Keratinocyte (primary cell): ENCODE measurements at regions not wholly inside any gene's neighbourhood (a gene's known extent, or its start where the extent isn't known, plus 50 kb on each side); places are given as distances from the start of the nearest gene placed in this dataset.

Source experiments
- DNase-seq: peaks from one replicate; pipeline ENCODE4 v3.0.0-alpha.2; 2011; ENCODE audit warnings: low read depth, missing footprints, low spot score
- FAIRE-seq: peaks from 2 replicates; lab custom pipeline; 2011; peaks lifted over from hg19 to GRCh38; lab: Jason Lieb, UNC
- H2AFZ ChIP-seq: 2 replicates; pipeline ENCODE4 v1.6.0; 2012; ENCODE audit warnings: low read length, control low read depth, inconsistent platforms; ENCODE audit not compliant: control insufficient read depth
- H3K27ac ChIP-seq: 2 replicates; pipeline ENCODE4 v1.5.1; 2011; ENCODE audit warnings: low read length; ENCODE audit not compliant: control insufficient read depth, insufficient read depth
- H3K27me3 ChIP-seq: 3 replicates; pipeline ENCODE4 v1.6.0; 2011; ENCODE audit warnings: low read length; ENCODE audit not compliant: control insufficient read depth, insufficient read depth; ENCODE audit errors: extremely low read depth
- H3K36me3 ChIP-seq, 2 experiments: 2 replicates in 1 of 2; 3 replicates in 1 of 2; pipeline ENCODE4 v1.5.1; 2011; ENCODE audit warnings: low read length in 2 of 2, mild to moderate bottlenecking in 1 of 2; ENCODE audit not compliant: control insufficient read depth in 2 of 2, insufficient read depth in 2 of 2; ENCODE audit errors: extremely low read depth in 1 of 2
- H3K4me1 ChIP-seq: 3 replicates; pipeline ENCODE4 v1.5.1; 2011; ENCODE audit warnings: low read length; ENCODE audit not compliant: control insufficient read depth, insufficient read depth; ENCODE audit errors: extremely low read depth
- H3K4me2 ChIP-seq: 3 replicates; pipeline ENCODE4 v1.6.0; 2011; ENCODE audit warnings: low read depth, low read length; ENCODE audit not compliant: control insufficient read depth, insufficient read depth; ENCODE audit errors: extremely low read depth
- H3K4me3 ChIP-seq, 3 experiments: fragments of 200-600 bp in 1 of 3; sonication (generic) in 1 of 3; 2 replicates in 2 of 3; 3 replicates in 1 of 3; pipeline ENCODE4 v1.5.1; 2011 to 2016; ENCODE audit warnings: low read length in 3 of 3, mild to moderate bottlenecking in 3 of 3, control low read depth in 2 of 3, inconsistent platforms in 1 of 3, low read depth in 1 of 3, mixed read lengths in 1 of 3, mixed run types in 1 of 3, moderate library complexity in 1 of 3; ENCODE audit not compliant: control insufficient read depth in 2 of 3, insufficient read depth in 2 of 3; ENCODE audit errors: extremely low read depth in 1 of 3
- H3K79me2 ChIP-seq: 2 replicates; pipeline ENCODE4 v1.6.0; 2012; ENCODE audit warnings: low read length; ENCODE audit not compliant: control insufficient read depth, insufficient read depth
- H3K9ac ChIP-seq: 3 replicates; pipeline ENCODE4 v1.6.0; 2011; ENCODE audit warnings: low read length; ENCODE audit not compliant: control insufficient read depth, insufficient read depth; ENCODE audit errors: extremely low read depth
- H3K9me1 ChIP-seq: 3 replicates; pipeline ENCODE4 v1.6.0; 2011; ENCODE audit warnings: low read length; ENCODE audit not compliant: control insufficient read depth, insufficient read depth; ENCODE audit errors: extremely low read depth
- H3K9me3 ChIP-seq: 2 replicates; pipeline ENCODE4 v1.5.1; 2012; ENCODE audit warnings: low read depth, low read length; ENCODE audit not compliant: control insufficient read depth
- H4K20me1 ChIP-seq: 3 replicates; pipeline ENCODE4 v1.6.0; 2011; ENCODE audit warnings: low read length; ENCODE audit not compliant: control insufficient read depth, insufficient read depth; ENCODE audit errors: extremely low read depth
- EZH2 ChIP-seq: IDR thresholded peaks from one replicate; pipeline ENCODE4 v1.6.1; 2012; ENCODE audit warnings: inconsistent platforms, mild to moderate bottlenecking, low read length, moderate library complexity
- dilution Hi-C: fragments of 300-500 bp; cut with MboI; formaldehyde crosslinking; loops from one replicate; pipeline ENCODE4 v1.7.0; 2020; ENCODE audit warnings: low sequenced_read_pairs; ENCODE audit not compliant: extremely low pct_ligation_motif_present
- TF ChIP-seq, protein P1 (sequence below), 3 experiments: IDR thresholded peaks in 1 of 3; conservative IDR thresholded peaks in 1 of 3; optimal IDR thresholded peaks in 1 of 3; 2 replicates in 2 of 3; 3 replicates in 1 of 3; pipeline versions ENCODE3 to v1.5.1; 2011; ENCODE audit warnings: low read length in 3 of 3, mild to moderate bottlenecking in 3 of 3, moderate library complexity in 2 of 3, control low read depth in 1 of 3, inconsistent platforms in 1 of 3; ENCODE audit not compliant: insufficient read depth in 2 of 3; ENCODE audit errors: extremely low read depth in 1 of 3

DNA sequence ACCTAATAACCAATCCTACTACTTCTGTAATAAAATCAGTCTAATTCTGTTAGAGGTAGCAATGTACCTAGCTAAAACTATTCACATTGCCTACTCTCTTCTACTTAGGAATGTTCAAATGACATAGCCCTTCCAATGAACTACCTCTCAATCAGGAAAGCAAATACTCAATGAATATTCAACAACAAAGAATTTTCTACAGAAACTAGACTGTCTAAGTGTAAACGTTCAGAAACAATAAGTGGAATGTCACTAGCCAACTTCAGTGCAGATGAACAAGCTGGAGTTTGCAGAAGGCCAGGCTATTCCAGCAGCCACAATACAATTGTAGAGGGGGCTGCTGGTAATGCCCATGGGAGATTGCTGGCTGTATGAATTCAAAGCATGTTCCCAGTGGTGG, 743.2 kb upstream of the CDH10 start:
- H3K4me2 ChIP-seq = no peak overlapping the region
- DNase-seq (no peak), FAIRE-seq (no peak)
- TF ChIP-seq, protein P1, sequence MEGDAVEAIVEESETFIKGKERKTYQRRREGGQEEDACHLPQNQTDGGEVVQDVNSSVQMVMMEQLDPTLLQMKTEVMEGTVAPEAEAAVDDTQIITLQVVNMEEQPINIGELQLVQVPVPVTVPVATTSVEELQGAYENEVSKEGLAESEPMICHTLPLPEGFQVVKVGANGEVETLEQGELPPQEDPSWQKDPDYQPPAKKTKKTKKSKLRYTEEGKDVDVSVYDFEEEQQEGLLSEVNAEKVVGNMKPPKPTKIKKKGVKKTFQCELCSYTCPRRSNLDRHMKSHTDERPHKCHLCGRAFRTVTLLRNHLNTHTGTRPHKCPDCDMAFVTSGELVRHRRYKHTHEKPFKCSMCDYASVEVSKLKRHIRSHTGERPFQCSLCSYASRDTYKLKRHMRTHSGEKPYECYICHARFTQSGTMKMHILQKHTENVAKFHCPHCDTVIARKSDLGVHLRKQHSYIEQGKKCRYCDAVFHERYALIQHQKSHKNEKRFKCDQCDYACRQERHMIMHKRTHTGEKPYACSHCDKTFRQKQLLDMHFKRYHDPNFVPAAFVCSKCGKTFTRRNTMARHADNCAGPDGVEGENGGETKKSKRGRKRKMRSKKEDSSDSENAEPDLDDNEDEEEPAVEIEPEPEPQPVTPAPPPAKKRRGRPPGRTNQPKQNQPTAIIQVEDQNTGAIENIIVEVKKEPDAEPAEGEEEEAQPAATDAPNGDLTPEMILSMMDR (optimal IDR thresholded peaks at IDR 0.05 in 1 of 3, IDR thresholded peaks at IDR 0.05 in 1 of 3, conservative IDR thresholded peaks at IDR 0.05 in 1 of 3; ENCODE audit: extremely low read depth in 1 of 3, insufficient read depth in 2 of 3, low read length in 3 of 3) = no peak
- no peak for TF ChIP-seq EZH2
- dilution Hi-C loops = no loop called here
- no peaks in the 10 kb centered on the region for H4K20me1 ChIP-seq
- H3K9ac ChIP-seq = no peak overlapping the region
- H3K9me1 ChIP-seq = no peaks in the 10 kb centered on the region
- H3K79me2 ChIP-seq = no peaks in the 10 kb centered on the region
- peaks cover 2% of the 10 kb centered on the region for H3K9me3 ChIP-seq
- no peak overlapping the region for H3K27ac ChIP-seq
- H3K4me1 ChIP-seq = no peaks in the 10 kb centered on the region
- H2AFZ ChIP-seq = no peak overlapping the region
- no peaks in the 10 kb centered on the region for H3K27me3 ChIP-seq
- H3K36me3 ChIP-seq = no peaks in the 10 kb centered on the region
- no peak overlapping the region for H3K4me3 ChIP-seq

DNA sequence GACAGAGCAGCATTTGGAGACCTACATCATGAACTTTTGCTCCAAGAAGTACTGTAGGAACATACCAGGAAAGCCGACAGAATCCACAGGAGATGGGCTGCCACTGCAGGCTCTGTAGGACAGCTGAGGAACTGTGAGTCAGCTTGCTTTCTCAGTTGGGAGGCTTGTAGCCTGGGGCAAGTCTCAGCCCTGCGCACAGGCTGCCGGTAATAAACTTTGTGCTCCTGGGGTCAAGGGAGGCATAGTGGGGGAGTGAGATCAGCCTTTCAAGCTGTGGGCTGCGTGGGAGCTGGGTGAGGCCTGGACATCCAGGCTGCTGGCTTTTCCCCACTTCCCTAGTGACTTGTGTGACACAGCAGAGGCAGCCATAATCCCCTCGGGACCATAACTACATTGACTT, 718.0 kb upstream of the CDH10 start:
- no peaks in the 10 kb centered on the region for H3K4me1 ChIP-seq
- H2AFZ ChIP-seq = no peak overlapping the region
- no peaks in the 10 kb centered on the region for H3K79me2 ChIP-seq
- no peaks in the 10 kb centered on the region for H3K36me3 ChIP-seq
- no peak overlapping the region for H3K9ac ChIP-seq
- H3K27ac ChIP-seq = no peak overlapping the region
- H4K20me1 ChIP-seq = no peaks in the 10 kb centered on the region
- no peaks in the 10 kb centered on the region for H3K9me1 ChIP-seq
- H3K27me3 ChIP-seq = no peaks in the 10 kb centered on the region
- no peaks in the 10 kb centered on the region for H3K9me3 ChIP-seq
- FAIRE-seq = no peak
- DNase-seq = no peak
- TF ChIP-seq, protein P1 (optimal IDR thresholded peaks at IDR 0.05 in 1 of 3, IDR thresholded peaks at IDR 0.05 in 1 of 3, conservative IDR thresholded peaks at IDR 0.05 in 1 of 3; ENCODE audit: extremely low read depth in 1 of 3, insufficient read depth in 2 of 3, low read length in 3 of 3) = no peak
- no peak for TF ChIP-seq EZH2
- dilution Hi-C loops = no loop called here
- H3K4me3 ChIP-seq = no peak overlapping the region
- H3K4me2 ChIP-seq = no peak overlapping the region
